Muscle of leg (tissue), 3 donors: ENCODE measurements at regions not wholly inside any gene's neighbourhood (a gene's known extent, or its start where the extent isn't known, plus 50 kb on each side); places are given as distances from the start of the nearest gene placed in this dataset.

Source experiments
- DNase-seq: peaks from one replicate; pipeline ENCODE4 v3.0.0; 2013
- H3K27ac ChIP-seq: one replicate; pipeline ENCODE4 v1.5.1; 2013; ENCODE audit warnings: mild to moderate bottlenecking, low read length, control low read depth
- H3K27me3 ChIP-seq: one replicate; pipeline ENCODE4 v1.6.1; 2013; ENCODE audit warnings: low read length; ENCODE audit not compliant: control insufficient read depth, insufficient read depth
- H3K36me3 ChIP-seq: one replicate; pipeline ENCODE4 v1.6.1; 2013; ENCODE audit warnings: low read length; ENCODE audit not compliant: control insufficient read depth, insufficient read depth
- H3K4me1 ChIP-seq: one replicate; pipeline ENCODE4 v1.6.1; 2013; ENCODE audit warnings: low read length; ENCODE audit not compliant: control insufficient read depth, insufficient read depth
- H3K4me3 ChIP-seq: one replicate; pipeline ENCODE4 v1.5.1; 2013; ENCODE audit warnings: low read length, control low read depth
- H3K9me3 ChIP-seq: replicated peaks from 2 replicates; pipeline ENCODE4 v1.6.1; 2013; ENCODE audit warnings: low read depth, low read length; ENCODE audit not compliant: control insufficient read depth
- WGBS: methylation state at CpG from one replicate; pipeline ENCODE4 v1.1.5; 2013; ENCODE audit warnings: missing lambda C conversion rate; ENCODE audit not compliant: insufficient coverage; 5-methylcytosine and 5-hydroxymethylcytosine counted together

DNA sequence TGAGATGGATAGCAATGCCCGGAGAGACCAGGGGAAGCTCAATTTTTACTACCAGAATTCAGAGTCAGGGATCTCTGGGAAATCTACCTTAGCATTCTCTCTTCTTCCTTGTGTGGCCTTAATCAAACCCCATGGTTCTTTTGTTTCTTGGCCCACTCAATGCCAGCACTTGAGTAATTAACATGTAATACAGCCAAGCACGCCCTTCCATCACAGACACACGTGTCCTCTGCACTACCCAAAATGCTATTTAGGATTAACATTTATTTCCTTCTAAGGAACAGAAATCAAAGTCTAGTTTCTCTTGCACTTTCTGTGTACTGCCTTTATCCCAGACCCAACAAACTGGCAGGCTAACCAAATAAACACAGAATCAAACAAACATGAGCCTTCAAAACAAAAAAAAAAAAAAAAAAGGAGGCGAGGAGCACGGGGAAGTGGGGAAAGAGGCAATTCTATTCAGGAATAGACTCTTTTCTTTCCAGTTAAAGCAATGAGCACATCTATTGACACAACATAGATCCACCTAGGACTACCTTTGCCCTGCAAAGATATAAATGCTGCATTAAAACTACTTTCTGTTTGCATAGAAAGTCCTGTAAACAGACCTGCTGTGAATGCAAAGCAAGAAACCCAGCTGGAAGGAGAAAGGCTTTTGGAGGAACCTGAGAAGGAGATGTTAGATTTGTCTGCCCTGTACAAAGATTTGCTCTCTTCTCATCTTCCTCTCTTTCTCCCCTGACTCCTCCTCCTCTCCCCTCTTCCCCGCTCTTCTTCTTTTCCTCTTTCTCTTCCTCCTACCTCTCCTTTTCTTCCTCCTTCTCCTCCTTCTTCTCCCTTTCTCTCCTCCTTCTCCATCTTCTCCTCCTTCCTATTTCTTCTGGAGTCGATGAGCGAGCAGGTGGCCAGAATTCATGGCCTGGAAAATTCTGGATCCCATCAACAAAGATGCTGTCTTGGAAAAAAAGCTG lies 294.4 kb downstream of the NPIPA8 start:
- WGBS = 75% methylated on average over 6 of the region's 8 CpGs
- no peaks in the 10 kb centered on the region for H3K4me1 ChIP-seq
- H3K9me3 ChIP-seq = no peaks in the 10 kb centered on the region

DNA sequence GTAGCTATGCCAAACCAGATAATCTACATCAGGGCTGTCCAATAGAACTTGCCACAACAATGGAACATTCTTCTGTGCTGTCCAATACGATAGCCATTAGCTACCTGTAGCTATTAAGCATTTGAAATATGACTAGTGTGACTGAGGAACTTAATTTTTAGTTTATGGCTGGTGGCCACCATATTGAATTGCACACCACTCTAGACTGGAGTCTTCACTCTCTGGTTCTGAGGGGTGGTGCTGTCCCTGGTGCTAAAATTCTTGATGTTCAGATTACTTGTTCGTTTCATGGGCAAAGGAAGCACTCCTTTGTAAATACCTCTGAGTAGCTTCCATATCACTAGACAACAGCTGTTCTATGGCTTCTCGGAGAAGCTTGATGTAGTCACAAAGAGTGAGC lies 296.6 kb downstream of the NPIPA8 start:
- H3K27me3 ChIP-seq = no peaks in the 10 kb centered on the region
- no peak overlapping the region for H3K27ac ChIP-seq
- no peak for DNase-seq
- H3K4me3 ChIP-seq = no peak overlapping the region
- no peaks in the 10 kb centered on the region for H3K4me1 ChIP-seq
- WGBS = no CpG with 5 or more reads among the region's 3 CpGs
- H3K9me3 ChIP-seq = no peaks in the 10 kb centered on the region
- no peaks in the 10 kb centered on the region for H3K36me3 ChIP-seq

More for the DNA sequence above, 294.4 kb downstream of the NPIPA8 start:
- DNase-seq = no peak
- no peak overlapping the region for H3K27ac ChIP-seq
- no peak overlapping the region for H3K4me3 ChIP-seq
- H3K27me3 ChIP-seq = no peaks in the 10 kb centered on the region
- no peaks in the 10 kb centered on the region for H3K36me3 ChIP-seq

DNA sequence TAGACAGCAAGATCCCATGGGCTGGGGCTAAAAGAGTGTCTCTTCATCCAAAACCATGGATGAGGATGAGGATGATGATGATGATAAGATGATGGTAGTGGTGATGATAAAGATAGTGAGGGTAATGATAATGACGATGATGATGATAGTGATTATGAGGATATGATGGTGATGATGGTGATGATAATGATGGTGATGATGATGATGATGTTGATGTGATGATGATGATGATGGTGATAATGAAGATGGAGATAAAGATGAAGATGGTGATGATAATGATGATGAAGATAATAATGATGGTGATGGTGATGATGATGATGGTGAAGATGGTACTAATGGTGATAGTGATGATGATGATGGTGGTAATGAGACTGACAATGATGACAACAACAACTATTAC lies 299.5 kb downstream of the NPIPA8 start:
- WGBS = 100% methylated on average over 1 of the region's 1 CpG
- H3K9me3 ChIP-seq = no peaks in the 10 kb centered on the region
- H3K4me1 ChIP-seq = no peaks in the 10 kb centered on the region
- no peaks in the 10 kb centered on the region for H3K36me3 ChIP-seq
- no peak overlapping the region for H3K27ac ChIP-seq
- no peaks in the 10 kb centered on the region for H3K27me3 ChIP-seq
- H3K4me3 ChIP-seq = no peak overlapping the region
- no peak for DNase-seq

DNA sequence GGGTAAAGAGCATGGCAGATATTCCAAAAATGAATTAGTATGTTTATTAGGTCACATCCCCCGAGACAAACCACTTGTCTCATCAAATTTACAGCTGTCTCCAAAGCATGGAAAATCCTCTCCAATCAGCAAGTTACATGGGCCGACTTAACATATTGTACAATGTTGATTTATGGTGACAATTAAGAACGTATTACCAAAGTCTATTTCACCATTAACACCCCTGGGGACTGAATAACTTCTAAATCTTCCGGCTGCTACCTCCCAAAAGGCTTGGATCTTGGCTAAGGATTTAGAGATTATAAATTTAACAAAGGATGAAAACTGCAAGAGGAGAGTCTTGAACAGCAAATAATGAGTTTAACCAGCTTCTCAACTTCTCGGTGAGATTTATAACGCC lies 311.9 kb downstream of the NPIPA8 start:
- DNase-seq = peak; percentile 46
- no peak overlapping the region for H3K27ac ChIP-seq
- no peaks in the 10 kb centered on the region for H3K27me3 ChIP-seq
- WGBS = no CpG with 5 or more reads among the region's 6 CpGs
- H3K36me3 ChIP-seq = no peaks in the 10 kb centered on the region
- no peaks in the 10 kb centered on the region for H3K9me3 ChIP-seq
- H3K4me3 ChIP-seq = no peak overlapping the region
- H3K4me1 ChIP-seq = no peaks in the 10 kb centered on the region

DNA sequence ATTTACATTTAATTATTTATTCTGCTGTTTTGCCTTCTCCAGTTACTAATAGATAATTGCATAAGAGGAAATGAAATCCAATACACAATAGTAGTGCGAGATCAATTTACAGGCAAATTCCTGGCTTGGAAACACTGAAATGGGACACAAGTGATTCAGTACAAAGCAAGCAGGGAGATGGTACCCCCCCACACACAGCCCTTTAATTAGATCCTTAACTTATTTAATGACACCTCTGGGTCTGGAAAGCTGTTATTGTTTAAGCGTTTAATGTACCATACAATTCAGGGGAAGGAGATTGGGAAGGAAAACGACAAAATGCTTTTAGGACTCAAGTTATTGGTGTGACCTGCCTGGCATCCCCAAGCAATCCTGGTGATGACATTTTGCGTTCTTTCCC lies 318.2 kb downstream of the NPIPA8 start:
- Histone ChIP-seq H3K4me3 (no peak overlapping the region), H3K9me3 (no peaks in the 10 kb centered on the region), H3K27me3 (no peaks in the 10 kb centered on the region), H3K27ac (peak overlapping the region; percentile 3), H3K4me1 (no peaks in the 10 kb centered on the region), H3K36me3 (no peaks in the 10 kb centered on the region)
- no peak for DNase-seq
- WGBS = 31% methylated on average over 2 of the region's 4 CpGs

DNA sequence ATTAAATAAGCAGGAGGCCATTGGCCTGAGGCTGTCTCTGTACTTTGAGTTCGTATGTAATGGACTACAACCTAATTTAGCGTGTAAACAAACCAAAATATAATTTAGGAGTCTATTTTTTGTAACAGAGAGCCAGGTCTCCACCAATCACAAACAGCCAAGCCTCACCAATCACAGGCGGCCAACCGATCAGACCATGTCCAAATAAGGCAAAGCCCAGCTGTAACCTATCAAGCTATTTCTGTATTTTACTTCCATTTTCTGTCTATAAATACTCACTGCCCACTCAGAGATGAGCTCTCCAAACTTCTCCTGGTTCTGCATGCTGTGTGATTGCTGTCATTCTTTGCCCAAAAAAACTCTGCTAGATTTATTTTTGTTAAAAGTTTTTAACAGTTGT lies 322.7 kb downstream of the NPIPA8 start:
- no peaks in the 10 kb centered on the region for H3K9me3 ChIP-seq
- H3K36me3 ChIP-seq = no peaks in the 10 kb centered on the region
- H3K27ac ChIP-seq = no peak overlapping the region
- H3K27me3 ChIP-seq = no peaks in the 10 kb centered on the region
- no peak for DNase-seq
- H3K4me1 ChIP-seq = no peaks in the 10 kb centered on the region
- no peak overlapping the region for H3K4me3 ChIP-seq
- no CpG with 5 or more reads among the region's 4 CpGs for WGBS

DNA sequence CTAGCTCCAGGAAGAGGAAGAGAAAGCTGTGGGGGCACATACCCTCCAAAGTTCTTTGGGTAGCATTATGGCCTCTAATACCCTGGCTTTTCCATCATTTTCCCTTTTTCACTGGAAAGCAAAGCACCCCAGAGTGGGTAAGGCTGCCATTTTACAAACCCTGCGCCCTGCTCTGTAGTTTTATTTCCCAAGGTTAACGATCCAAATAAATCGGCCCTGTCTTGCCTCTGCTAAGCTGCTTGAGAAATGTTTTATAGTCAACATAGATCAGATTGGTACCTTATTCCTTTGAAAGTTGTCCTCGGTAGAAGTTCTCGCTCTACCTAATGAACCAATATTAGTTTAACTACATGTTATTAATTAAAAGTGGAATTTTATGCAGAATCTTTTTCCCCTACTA lies 328.2 kb downstream of the NPIPA8 start:
- DNase-seq = no peak
- H3K27me3 ChIP-seq = no peaks in the 10 kb centered on the region
- no peaks in the 10 kb centered on the region for H3K9me3 ChIP-seq
- no peak overlapping the region for H3K4me3 ChIP-seq
- no peaks in the 10 kb centered on the region for H3K36me3 ChIP-seq
- H3K27ac ChIP-seq = no peak overlapping the region
- H3K4me1 ChIP-seq = no peaks in the 10 kb centered on the region
- WGBS = no CpG with 5 or more reads among the region's 5 CpGs

DNA sequence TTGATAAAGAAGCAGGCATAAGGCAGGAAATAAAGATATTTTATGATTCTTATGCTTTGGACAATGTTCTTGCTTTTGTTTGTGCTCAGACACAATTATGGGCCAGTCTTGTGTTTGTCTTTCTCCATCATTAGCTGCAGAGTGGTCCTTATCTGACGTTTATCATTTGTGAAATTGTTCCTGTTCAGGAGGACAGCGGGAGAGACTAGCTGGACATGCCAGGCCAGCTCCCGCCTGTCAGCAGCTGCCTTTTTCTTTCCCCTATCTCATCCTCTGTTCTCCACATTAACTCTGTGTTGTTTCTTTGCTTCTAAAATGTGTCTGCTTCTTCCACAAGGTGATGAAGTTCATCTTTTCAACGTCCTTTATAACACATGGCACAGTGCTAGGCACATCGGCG lies 333.5 kb downstream of the NPIPA8 start:
- Histone ChIP-seq H3K27me3 (no peaks in the 10 kb centered on the region), H3K4me3 (no peak overlapping the region), H3K27ac (no peak overlapping the region), H3K9me3 (no peaks in the 10 kb centered on the region), H3K4me1 (no peaks in the 10 kb centered on the region), H3K36me3 (no peaks in the 10 kb centered on the region)
- DNase-seq = no peak
- 76% methylated on average over 3 of the region's 6 CpGs for WGBS

DNA sequence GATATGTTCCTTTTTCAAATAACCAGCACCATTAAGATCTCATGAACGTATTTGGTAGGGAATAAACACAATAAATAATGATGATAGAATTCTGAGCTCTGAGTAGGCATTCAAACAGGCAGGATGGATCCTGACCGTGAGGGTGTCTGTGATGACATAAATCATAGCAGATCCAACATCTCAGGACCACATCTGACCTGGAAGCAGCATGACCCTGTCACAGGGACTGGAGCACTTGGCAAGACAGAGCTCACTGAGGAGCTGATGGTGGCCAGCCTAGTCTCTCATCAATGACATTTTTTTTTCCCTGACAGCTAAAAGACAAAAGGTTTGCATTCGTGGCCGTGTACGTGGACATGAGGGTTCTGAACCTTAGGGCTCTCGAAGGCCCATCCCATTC lies 337.5 kb downstream of the NPIPA8 start:
- Histone ChIP-seq H3K27me3 (no peaks in the 10 kb centered on the region), H3K4me3 (no peak overlapping the region), H3K4me1 (no peaks in the 10 kb centered on the region), H3K27ac (no peak overlapping the region), H3K36me3 (no peaks in the 10 kb centered on the region), H3K9me3 (no peaks in the 10 kb centered on the region)
- no peak for DNase-seq
- 75% methylated on average over 5 of the region's 6 CpGs for WGBS

DNA sequence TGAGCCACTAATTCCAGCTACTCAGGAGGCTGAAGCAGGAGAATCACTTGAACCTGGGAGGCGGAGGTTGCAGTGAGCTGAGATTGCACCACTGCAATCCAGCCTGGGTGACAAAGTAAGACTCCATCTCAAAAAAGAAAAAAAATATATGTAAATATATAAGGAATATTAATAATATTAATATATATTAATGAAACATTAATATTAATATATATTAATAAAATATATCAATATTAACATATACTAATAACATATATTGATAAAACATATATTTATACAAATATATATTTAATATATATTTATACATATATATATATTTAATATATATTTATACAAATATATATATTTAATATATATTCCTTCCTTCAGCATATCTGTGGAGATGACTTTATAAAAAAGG lies 338.0 kb downstream of the NPIPA8 start:
- DNase-seq = no peak
- H3K36me3 ChIP-seq = no peaks in the 10 kb centered on the region
- no peak overlapping the region for H3K4me3 ChIP-seq
- H3K9me3 ChIP-seq = no peaks in the 10 kb centered on the region
- no CpG with 5 or more reads among the region's 1 CpG for WGBS
- no peaks in the 10 kb centered on the region for H3K4me1 ChIP-seq
- H3K27ac ChIP-seq = no peak overlapping the region
- H3K27me3 ChIP-seq = no peaks in the 10 kb centered on the region
